Chondrocyte (in vitro differentiated cells): ENCODE measurements at regions not wholly inside any gene's neighbourhood (a gene's known extent, or its start where the extent isn't known, plus 50 kb on each side); places are given as distances from the start of the nearest gene placed in this dataset.
A peak's percentile ranks its signal among the peaks of the same experiment; 100 is the strongest.
"Not testable (repeated sequence)": the region's sequence is repeated elsewhere in the genome, so short reads cannot be mapped to it uniquely, and the experiment has no call there.

Experiments
- DNase-seq: peaks from one replicate; pipeline ENCODE4 v3.0.0; 2021; ENCODE audit warnings: mixed read lengths, low spot score
- H3K27ac Mint-ChIP-seq: one replicate; pipeline ENCODE4 v1.8.0; 2021; ENCODE audit warnings: mild to moderate bottlenecking, moderate library complexity, mixed read lengths; ENCODE audit not compliant: unreplicated experiment
- H3K27me3 Mint-ChIP-seq: 2 replicates; pipeline ENCODE4 v1.8.0; 2021; ENCODE audit warnings: low read depth, mixed read lengths
- H3K36me3 Mint-ChIP-seq: 2 replicates; pipeline ENCODE4 v1.8.0; 2021; ENCODE audit warnings: low read depth, mixed read lengths
- H3K4me1 Mint-ChIP-seq: 2 replicates; pipeline ENCODE4 v1.8.0; 2021; ENCODE audit warnings: low read depth, mild to moderate bottlenecking, mixed read lengths
- H3K4me3 Mint-ChIP-seq: one replicate; pipeline ENCODE4 v1.8.0; 2021; ENCODE audit warnings: mild to moderate bottlenecking, moderate library complexity, mixed read lengths; ENCODE audit not compliant: unreplicated experiment
- H3K9me3 Mint-ChIP-seq: 2 replicates; pipeline ENCODE4 v1.8.0; 2021; ENCODE audit warnings: low read depth, mixed read lengths
- CTCF ChIP-seq: fragments of 200-600 bp; sonication (generic); IDR thresholded peaks from 2 replicates; pipeline ENCODE4 v1.5.0; 2021; ENCODE audit warnings: antibody characterized with exemption, mild to moderate bottlenecking, moderate library complexity

DNA sequence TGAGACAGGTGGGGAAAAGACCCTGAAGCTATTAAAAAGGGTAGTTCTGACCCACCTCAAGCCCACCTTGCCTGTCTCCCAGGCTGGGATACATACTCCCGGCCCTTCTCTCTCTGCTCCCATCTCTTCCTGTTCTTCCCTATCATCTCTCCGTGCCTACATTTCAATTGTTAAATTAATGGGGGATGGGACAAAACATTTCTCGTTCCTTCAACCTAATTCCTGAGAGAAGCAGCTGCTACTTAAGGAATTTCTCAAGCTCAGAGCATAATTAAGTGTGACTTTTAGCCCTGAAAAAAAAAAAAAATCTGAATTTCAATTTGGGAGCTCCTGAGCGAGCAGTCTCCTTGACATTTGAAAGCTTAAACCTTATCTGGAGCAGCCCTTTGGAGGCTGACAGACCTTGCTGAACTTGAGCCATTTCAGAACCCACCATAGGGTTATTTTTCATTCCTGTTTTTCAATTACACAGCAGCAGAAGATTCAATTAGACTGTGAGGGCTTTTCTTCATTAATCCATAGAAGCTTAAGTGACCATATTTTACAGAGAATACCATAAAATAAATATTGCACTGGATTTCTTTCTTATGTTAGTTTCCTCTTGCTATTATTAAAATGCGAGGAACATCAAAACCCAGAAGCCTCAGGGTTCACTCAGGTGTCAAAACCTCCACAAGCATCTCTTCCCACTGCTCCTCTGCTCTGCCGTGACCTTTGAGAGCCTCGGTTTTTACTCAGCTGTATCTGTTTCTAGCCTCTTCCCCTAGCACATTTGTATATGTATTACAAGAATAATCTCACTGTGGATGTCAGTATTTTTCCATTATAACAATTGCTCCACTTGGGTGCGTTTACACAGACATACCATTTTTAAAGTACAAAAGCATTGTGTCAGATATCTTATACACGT is 125.7 kb downstream of the B3GNT2 start:
- DNase-seq = no peak
- no peak overlapping the region for H3K27ac Mint-ChIP-seq
- no peaks in the 10 kb centered on the region for H3K36me3 Mint-ChIP-seq
- TF ChIP-seq CTCF = no peak
- no peak overlapping the region for H3K4me3 Mint-ChIP-seq
- peaks cover 6% of the 10 kb centered on the region for H3K4me1 Mint-ChIP-seq
- H3K27me3 Mint-ChIP-seq = no peaks in the 10 kb centered on the region
- H3K9me3 Mint-ChIP-seq = peaks cover 10% of the 10 kb centered on the region

- no peak for DNase-seq
- Mint-ChIP-seq H3K36me3 (no peaks in the 10 kb centered on the region), H3K4me1 (peaks cover 6% of the 10 kb centered on the region), H3K27ac (no peak overlapping the region), H3K4me3 (no peak overlapping the region), H3K27me3 (no peaks in the 10 kb centered on the region), H3K9me3 (peaks cover 7% of the 10 kb centered on the region)
- TF ChIP-seq CTCF = no peak
Observed at GRCh38 chr2:62320657-62321357, 124.9 kb downstream of the B3GNT2 start.

DNA sequence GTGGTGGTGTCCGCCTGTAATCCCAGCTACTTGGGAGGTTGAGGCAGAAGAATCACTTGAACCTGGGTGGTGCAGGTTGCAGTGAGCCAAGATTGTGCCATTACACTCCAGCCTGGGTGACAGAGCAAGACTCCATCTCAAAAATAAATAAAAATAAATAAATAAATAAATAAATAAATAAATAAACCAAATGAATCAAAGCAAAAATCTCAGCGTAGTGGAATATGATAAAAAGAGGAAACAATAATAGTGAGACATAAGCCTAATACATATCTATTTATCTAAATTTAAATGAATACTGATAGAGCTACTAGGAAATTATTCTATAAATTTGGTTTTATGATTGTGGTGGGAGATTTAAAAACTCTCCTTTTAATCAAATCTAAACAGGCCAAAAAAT is 124.2 kb downstream of the B3GNT2 start:
- DNase-seq, H3K9me3 Mint-ChIP-seq, H3K27me3 Mint-ChIP-seq, H3K4me1 Mint-ChIP-seq, H3K4me3 Mint-ChIP-seq, H3K36me3 Mint-ChIP-seq, H3K27ac Mint-ChIP-seq: not testable (repeated sequence)

DNA sequence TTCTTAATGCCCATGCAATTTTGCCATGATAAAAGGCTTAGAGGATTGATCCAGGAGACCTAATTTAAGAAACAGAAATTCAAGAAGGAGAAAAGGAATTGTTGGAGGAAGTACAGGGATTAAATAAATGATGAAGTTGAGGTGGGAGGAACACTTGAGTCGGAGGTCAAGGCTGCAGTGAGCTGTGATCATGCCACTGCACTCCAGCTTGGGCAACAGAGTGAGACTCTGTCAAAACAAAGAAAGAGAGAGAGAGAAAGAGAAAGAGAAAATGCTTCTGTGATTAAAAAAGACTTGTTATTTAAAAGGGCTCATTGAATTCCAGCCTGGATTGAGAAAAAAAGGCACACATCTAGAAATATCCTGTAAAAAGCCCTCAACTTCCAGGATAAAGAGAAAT is 123.2 kb downstream of the B3GNT2 start:
- peak overlapping the region; percentile 78 for H3K27ac Mint-ChIP-seq
- no peak for DNase-seq
- no peak overlapping the region for H3K4me3 Mint-ChIP-seq
- H3K4me1 Mint-ChIP-seq = peaks cover 6% of the 10 kb centered on the region
- H3K9me3 Mint-ChIP-seq = no peaks in the 10 kb centered on the region
- H3K36me3 Mint-ChIP-seq = no peaks in the 10 kb centered on the region
- no peaks in the 10 kb centered on the region for H3K27me3 Mint-ChIP-seq
- no peak for TF ChIP-seq CTCF

DNA sequence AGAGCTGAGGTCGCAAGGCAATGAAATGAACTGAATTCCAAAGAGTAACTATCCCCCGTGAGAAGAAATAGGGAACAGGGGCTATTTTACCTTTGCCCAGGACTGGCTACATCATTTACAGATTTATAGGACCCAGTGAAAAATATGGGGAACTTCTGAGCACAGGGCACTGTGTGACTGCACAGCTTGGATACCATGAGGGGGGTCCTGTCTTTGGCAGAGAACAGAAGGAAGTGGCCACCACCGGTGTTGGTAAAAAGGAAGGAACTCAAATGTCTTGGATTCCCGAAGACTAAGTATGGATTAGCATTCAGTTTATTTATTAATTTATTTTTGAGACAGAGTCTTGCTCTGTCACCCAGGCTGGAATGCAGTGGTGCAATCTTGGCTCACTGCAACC is 119.6 kb downstream of the B3GNT2 start:
- Mint-ChIP-seq H3K4me1 (peaks cover 6% of the 10 kb centered on the region), H3K27me3 (no peaks in the 10 kb centered on the region), H3K36me3 (no peaks in the 10 kb centered on the region), H3K27ac (no peak overlapping the region), H3K4me3 (no peak overlapping the region), H3K9me3 (no peaks in the 10 kb centered on the region)
- DNase-seq = no peak
- TF ChIP-seq CTCF = no peak
